GM06990 (cell line): ENCODE measurements at regions not wholly inside any gene's neighbourhood (a gene's known extent, or its start where the extent isn't known, plus 50 kb on each side); places are given as distances from the start of the nearest gene placed in this dataset.
"Not testable (repeated sequence)": the region's sequence is repeated elsewhere in the genome, so short reads cannot be mapped to it uniquely, and the experiment has no call there.

ENCODE experiments used
- DNase-seq: peaks from one replicate; pipeline ENCODE4 v3.0.0-alpha.2; 2011; ENCODE audit not compliant: insufficient read length; ENCODE audit errors: extremely low read depth
- H3K27me3 ChIP-seq: replicated peaks from 2 replicates; pipeline ENCODE4 v1.6.0; 2011; ENCODE audit warnings: low read length; ENCODE audit not compliant: control insufficient read depth, insufficient read depth
- H3K36me3 ChIP-seq: 2 replicates; pipeline ENCODE4 v1.5.1; 2011; ENCODE audit warnings: low read length; ENCODE audit not compliant: control insufficient read depth, insufficient read depth
- H3K4me3 ChIP-seq: replicated peaks from 2 replicates; pipeline ENCODE4 v1.5.1; 2011; ENCODE audit warnings: low read depth, mild to moderate bottlenecking, control low read depth, low read length
- TF ChIP-seq, protein P1 (sequence below): IDR thresholded peaks from 2 replicates; pipeline ENCODE4 v1.5.1; 2011; ENCODE audit warnings: low read length, control low read depth, mild to moderate bottlenecking, inconsistent platforms; ENCODE audit not compliant: insufficient read depth, poor library complexity, severe bottlenecking

DNA sequence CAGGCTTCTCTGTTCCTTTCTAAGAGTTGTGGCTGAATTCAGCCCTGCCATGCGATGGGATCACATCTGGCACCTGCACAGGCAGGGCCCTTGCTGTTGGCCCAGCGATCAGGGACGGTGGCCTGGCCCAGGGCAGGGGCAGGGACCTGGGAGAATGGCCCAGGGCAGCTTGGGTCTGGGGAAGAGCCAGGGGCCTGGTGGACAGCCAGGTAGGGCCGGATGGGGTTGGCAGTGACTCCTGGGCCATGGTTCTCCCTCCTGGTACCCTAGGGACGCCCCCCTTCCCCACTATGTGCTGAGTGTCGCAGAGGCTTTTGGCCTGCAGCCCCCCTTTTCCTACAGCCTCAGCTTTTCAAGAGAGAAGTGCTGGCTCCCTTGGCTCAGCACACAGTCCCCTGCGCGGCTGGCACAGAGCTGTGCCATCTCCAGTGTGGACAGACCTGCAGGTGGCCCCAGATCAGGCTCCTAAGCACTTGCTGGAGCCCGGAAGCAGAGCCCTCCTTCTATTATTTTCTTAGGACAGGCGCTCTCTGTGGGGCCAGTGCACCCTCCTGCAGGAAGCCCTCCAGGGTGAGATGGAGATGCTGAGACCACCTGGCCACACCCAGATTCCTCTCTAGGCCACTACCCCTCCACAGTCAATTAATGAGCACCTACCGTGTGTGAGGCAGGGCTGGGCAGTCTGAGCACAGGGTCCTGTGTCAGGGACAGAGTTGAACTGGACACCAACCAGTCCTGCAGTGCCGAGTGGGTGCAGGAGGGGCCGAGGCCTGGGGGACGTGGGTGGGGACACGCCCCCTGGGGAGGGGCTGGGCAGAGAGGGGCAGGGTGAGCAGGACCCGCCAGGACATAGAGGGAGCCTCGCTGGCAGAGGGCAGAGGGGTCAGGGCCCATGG, 267.6 kb downstream of the ADGRD1 start:
- no peak for DNase-seq
- H3K4me3 ChIP-seq = peak overlapping the region; percentile 20
- no peaks in the 10 kb centered on the region for H3K36me3 ChIP-seq
- no peaks in the 10 kb centered on the region; the same call in 1 of the 2 replicates for H3K27me3 ChIP-seq
- TF ChIP-seq, protein P1, sequence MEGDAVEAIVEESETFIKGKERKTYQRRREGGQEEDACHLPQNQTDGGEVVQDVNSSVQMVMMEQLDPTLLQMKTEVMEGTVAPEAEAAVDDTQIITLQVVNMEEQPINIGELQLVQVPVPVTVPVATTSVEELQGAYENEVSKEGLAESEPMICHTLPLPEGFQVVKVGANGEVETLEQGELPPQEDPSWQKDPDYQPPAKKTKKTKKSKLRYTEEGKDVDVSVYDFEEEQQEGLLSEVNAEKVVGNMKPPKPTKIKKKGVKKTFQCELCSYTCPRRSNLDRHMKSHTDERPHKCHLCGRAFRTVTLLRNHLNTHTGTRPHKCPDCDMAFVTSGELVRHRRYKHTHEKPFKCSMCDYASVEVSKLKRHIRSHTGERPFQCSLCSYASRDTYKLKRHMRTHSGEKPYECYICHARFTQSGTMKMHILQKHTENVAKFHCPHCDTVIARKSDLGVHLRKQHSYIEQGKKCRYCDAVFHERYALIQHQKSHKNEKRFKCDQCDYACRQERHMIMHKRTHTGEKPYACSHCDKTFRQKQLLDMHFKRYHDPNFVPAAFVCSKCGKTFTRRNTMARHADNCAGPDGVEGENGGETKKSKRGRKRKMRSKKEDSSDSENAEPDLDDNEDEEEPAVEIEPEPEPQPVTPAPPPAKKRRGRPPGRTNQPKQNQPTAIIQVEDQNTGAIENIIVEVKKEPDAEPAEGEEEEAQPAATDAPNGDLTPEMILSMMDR = no peak

DNA sequence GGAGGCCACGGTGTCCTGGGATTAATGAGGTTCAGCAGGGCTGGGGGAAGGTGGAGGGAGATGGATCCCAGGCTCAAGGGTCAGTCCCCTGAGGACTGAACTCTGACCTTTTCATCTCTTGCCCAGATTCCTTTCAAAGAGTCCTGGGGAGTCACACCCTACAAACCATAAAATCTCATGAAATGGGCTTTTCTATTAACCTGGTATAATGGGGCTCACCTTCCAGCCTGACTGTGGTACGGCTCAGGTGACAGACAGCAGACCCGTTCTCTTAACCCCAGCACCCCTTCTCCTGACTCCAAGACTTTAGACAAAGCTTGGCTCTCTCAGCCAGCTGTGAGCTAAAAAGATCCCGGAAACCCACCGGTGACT, 268.2 kb downstream of the ADGRD1 start:
- TF ChIP-seq, protein P1 = no peak
- DNase-seq = no peak
- Histone ChIP-seq H3K4me3 (peak overlapping the region; percentile 20), H3K36me3 (no peaks in the 10 kb centered on the region), H3K27me3 (no peaks in the 10 kb centered on the region; the same call in 1 of the 2 replicates)

DNA sequence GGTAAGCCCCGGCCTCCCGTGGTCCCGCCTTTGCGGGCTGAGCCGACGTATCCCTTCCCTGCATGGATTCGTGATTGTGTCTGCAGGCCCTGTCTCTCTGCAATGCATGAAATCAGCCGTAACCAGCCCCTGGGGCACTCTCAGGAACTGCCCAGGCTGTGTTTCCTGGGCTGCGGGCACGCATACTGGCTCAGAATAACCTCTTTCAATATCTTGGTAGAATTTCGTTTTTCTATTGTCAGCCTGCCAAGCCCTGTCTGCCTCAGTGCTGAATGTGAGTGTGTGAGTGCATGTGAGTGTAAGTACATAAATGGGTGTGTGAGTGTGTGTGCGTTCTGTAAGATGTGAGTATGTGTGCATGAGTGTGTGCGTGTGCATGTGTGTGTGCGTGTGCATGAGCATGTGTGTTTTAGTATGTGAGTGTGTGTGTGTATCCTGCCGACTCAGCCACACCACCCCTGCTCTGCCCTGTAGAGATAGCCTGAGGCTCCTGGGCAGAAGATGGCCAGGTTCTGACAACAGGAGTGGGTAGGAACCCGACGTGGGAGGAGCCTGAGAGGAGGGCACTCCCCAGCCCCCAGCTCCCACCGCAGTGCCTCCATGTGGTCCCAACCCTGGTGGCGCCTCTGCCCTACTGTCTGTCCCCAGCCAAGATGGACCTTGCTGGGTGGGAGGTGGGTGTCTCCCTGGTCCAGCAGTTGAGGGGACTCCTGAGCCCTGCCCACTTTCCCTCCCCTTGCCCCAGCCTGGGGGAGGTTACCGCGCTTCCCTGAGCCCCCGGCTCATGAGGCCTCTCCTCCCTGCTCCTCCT, 268.8 kb downstream of the ADGRD1 start:
- no peaks in the 10 kb centered on the region; the same call in 1 of the 2 replicates for H3K27me3 ChIP-seq
- DNase-seq = peak; percentile 50
- H3K36me3 ChIP-seq = no peaks in the 10 kb centered on the region
- peak overlapping the region; percentile 8 for H3K4me3 ChIP-seq
- TF ChIP-seq, protein P1 = no peak

DNA sequence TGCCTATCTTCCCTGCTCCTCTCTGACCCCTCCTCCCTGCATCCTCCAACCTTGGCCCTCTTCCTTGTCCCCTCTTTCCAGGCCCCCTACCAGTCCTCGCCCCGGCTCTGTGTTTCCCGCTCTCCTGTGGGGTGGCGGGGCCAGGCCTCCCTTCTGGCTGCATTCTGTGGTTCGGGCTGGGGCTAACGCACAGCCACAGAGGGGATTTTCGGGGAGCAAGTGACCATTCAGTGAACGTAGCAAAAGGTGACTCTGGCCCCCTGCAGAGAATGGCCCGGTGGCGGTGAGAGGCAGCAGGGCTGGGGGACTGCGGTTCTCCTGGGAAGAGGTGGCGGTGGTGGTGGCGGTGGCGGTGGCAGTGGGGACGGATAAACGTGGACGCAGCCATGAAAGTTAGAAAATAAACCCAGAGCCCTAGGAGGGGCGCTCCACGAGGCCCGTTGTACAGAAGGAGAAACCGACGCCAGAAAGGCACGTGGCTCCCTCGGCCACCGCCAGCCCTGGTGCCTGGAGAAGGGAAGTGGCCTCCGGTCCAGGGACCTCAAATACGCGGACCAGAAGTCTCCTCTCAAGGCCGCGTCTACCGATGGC, 269.6 kb downstream of the ADGRD1 start:
- no peak for DNase-seq
- Histone ChIP-seq H3K4me3 (no peak overlapping the region), H3K36me3 (no peaks in the 10 kb centered on the region), H3K27me3 (no peaks in the 10 kb centered on the region; the same call in 1 of the 2 replicates)
- TF ChIP-seq, protein P1 = no peak

DNA sequence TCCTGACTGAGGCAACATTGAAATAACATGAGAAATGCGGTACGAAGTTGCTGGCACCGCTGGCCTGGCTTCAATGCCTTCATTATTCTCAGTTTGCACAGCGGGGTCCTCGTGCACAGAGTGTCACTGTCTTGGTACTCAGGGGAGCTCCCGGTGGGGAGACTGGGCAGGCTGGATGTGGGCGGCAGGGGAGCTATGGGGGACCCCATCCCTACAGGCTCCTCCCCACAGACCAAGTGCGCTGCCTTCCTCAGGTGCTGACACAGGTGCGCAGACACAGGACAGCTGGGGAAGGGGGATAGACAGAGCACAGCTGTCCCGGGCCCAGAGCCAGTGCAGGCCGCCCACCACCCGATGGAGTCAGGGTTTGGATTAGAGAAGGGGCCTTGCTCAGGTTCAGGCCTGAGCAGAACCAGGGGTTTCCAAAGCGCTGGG, 270.1 kb downstream of the ADGRD1 start:
- TF ChIP-seq, protein P1 = no peak
- DNase-seq = no peak

DNA sequence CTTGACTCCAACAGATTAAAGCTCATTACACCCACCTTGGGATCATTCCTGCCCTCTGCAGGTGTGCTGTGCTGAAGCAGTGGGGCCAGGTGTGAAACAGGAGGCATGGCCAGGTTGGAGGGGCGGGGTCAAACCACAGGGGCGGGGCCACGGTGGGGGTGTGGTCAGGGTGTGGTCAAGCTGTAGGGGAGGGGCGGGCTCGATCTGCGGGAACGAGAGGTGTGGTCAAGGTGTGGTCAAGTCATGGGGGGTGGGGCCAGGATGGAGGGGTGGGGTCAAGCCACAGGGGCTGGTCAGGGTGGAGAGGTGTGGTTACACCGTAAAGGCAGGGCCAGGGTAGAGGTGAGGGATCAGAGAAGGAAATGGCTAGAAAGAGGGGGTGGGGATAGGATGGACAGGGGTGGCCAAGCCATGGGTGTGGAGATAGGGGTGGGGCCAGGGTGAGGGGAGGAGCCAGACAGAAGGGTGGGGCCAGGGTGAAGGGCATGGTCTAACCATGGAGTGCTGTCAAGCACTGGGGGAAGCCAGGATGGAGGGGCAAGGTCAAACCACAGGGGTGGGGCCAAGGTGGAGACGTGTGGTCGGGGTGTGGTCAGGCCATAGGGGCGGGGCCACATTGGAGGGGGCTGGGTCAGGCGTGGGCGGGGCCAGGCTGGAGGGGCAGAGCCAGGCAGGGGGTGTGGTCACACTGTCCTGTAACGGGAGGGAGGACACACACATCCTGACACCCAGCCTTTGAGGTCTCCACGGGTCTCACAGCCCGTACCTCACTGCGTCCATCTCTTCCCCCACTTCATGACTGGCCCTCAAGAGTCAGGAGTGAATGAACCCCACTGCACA, 270.7 kb downstream of the ADGRD1 start:
- H3K27me3 ChIP-seq, DNase-seq, H3K4me3 ChIP-seq, H3K36me3 ChIP-seq: not testable (repeated sequence)

More for the DNA sequence above, 270.1 kb downstream of the ADGRD1 start:
- Histone ChIP-seq H3K4me3 (no peak overlapping the region), H3K36me3 (no peaks in the 10 kb centered on the region), H3K27me3 (no peaks in the 10 kb centered on the region)

DNA sequence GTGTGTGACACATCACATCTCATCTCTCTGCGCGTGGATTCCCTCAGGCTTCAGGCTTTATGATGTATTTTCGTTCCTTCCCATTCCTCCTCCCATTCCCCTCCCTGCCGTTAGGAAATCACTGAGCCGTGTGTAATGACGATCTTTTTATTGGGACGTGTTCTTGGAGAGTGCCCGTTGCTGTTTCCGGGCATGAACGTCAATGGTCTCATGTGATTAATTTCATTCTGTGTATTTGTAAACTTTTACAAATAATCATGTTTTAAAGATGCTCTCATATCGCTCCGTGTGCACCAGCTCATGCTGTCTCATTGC, 271.3 kb downstream of the ADGRD1 start:
- H3K4me3 ChIP-seq, DNase-seq, H3K36me3 ChIP-seq, H3K27me3 ChIP-seq: not testable (repeated sequence)
